SK-N-SH (cell line): ENCODE measurements at regions not wholly inside any gene's neighbourhood (a gene's known extent, or its start where the extent isn't known, plus 50 kb on each side); places are given as distances from the start of the nearest gene placed in this dataset.

Source experiments
- CTCF ChIA-PET: fragments of 300-600, 350-600 bp; formaldehyde crosslinking; extraction: SDS; loops from one replicate; lab custom pipeline; 2021; lab: Yijun Ruan, JAX
- POLR2A ChIA-PET: fragments of 350-600 bp; sonication (Branson Sonifier 250); formaldehyde crosslinking; extraction: SDS; loops from one replicate; lab custom pipeline; 2020; ENCODE audit warnings: antibody characterized with exemption, inconsistent platforms; lab: Yijun Ruan, JAX
- DNase-seq: peaks from one replicate; pipeline ENCODE4 v3.0.0; 2012
- H2AFZ ChIP-seq: fragments of 200-600 bp; sonication (generic); 2 replicates; pipeline ENCODE4 v1.8.1; 2016; ENCODE audit warnings: antibody characterized with exemption, mild to moderate bottlenecking, low read depth
- H3F3A ChIP-seq: fragments of 200-600 bp; sonication (generic); replicated peaks from 2 replicates; pipeline ENCODE3; 2016; ENCODE audit warnings: antibody characterized with exemption, mild to moderate bottlenecking; ENCODE audit not compliant: insufficient read depth
- H3K27ac ChIP-seq, 2 experiments: fragments of 200-500 bp in 1 of 2; fragments of 200-600 bp in 1 of 2; sonication (Bioruptor generic) in 1 of 2; sonication (generic), shearing (Covaris generic) in 1 of 2; 2 replicates each; pipeline versions ENCODE4 v1.5.1 to v1.6.1; 2014 to 2016; ENCODE audit warnings: low read depth in 2 of 2, inconsistent platforms in 1 of 2, low read length in 1 of 2, mild to moderate bottlenecking in 1 of 2, mixed read lengths in 1 of 2
- H3K27me3 ChIP-seq: fragments of 200-600 bp; sonication (generic), shearing (Covaris generic); 2 replicates; pipeline ENCODE4 v1.6.1; 2016; ENCODE audit warnings: mixed run types; ENCODE audit not compliant: insufficient read depth
- H3K36me3 ChIP-seq, 2 experiments: fragments of 200-500 bp in 1 of 2; fragments of 200-600 bp in 1 of 2; sonication (Bioruptor generic) in 1 of 2; sonication (generic) in 1 of 2; replicated peaks in 1 of 2; 2 replicates each; pipeline versions ENCODE3 to v1.5.1; 2014 to 2016; ENCODE audit warnings: low read length in 1 of 2, mild to moderate bottlenecking in 1 of 2; ENCODE audit not compliant: insufficient read depth in 2 of 2, control insufficient read depth in 1 of 2
- H3K4me1 ChIP-seq, 2 experiments: fragments of 200-500 bp in 1 of 2; fragments of 200-600 bp in 1 of 2; sonication (Bioruptor generic) in 1 of 2; sonication (generic), shearing (Covaris generic) in 1 of 2; 2 replicates each; pipeline versions ENCODE4 v1.5.1 to v1.6.1; 2014 to 2016; ENCODE audit warnings: low read depth in 1 of 2, low read length in 1 of 2, mixed run types in 1 of 2; ENCODE audit not compliant: insufficient read depth in 2 of 2, control insufficient read depth in 1 of 2
- H3K4me2 ChIP-seq: fragments of 200-600 bp; sonication (generic), shearing (Covaris generic); 2 replicates; pipeline ENCODE4 v1.6.1; 2017; ENCODE audit warnings: mixed run types
- H3K4me3 ChIP-seq, 2 experiments: fragments of 200-500 bp in 1 of 2; fragments of 200-600 bp in 1 of 2; sonication (Bioruptor generic) in 1 of 2; sonication (generic), shearing (Covaris generic) in 1 of 2; 2 replicates each; pipeline versions ENCODE4 v1.5.1 to v1.8.1; 2014 to 2016; ENCODE audit warnings: low read depth in 2 of 2, inconsistent platforms in 1 of 2, low read length in 1 of 2, mild to moderate bottlenecking in 1 of 2, mixed read lengths in 1 of 2, moderate library complexity in 1 of 2
- H3K79me2 ChIP-seq: fragments of 200-600 bp; sonication (generic); 2 replicates; pipeline ENCODE4 v1.8.1; 2017; ENCODE audit warnings: mild to moderate bottlenecking; ENCODE audit not compliant: insufficient read depth
- H3K9ac ChIP-seq: fragments of 200-600 bp; sonication (generic); 2 replicates; pipeline ENCODE4 v1.6.1; 2017; ENCODE audit warnings: mixed run types
- H3K9me2 ChIP-seq: fragments of 200-600 bp; sonication (generic); 2 replicates; pipeline ENCODE4 v1.6.1; 2017; ENCODE audit warnings: mixed run types
- H3K9me3 ChIP-seq: fragments of 200-600 bp; sonication (generic); 2 replicates; pipeline ENCODE4 v1.6.1; 2017; ENCODE audit warnings: mixed run types, mild to moderate bottlenecking, moderate library complexity
- H4K20me1 ChIP-seq: fragments of 200-600 bp; sonication (generic); 2 replicates; pipeline ENCODE4 v1.6.1; 2017; ENCODE audit warnings: mild to moderate bottlenecking, mixed run types; ENCODE audit not compliant: insufficient read depth
- CHD2 ChIP-seq: fragments of 150-350 bp; IDR thresholded peaks from 2 replicates; pipeline ENCODE4 v1.6.1; 2018; ENCODE audit warnings: low read length; ENCODE audit not compliant: partially characterized antibody
- ELF1 ChIP-seq: IDR thresholded peaks from 2 replicates; pipeline ENCODE4 v1.4.0; 2012
- EZH2phosphoT487 ChIP-seq: fragments of 200-600 bp; sonication (generic); IDR thresholded peaks from 2 replicates; pipeline ENCODE4 v1.6.1; 2017; ENCODE audit warnings: low read depth, mixed run types, mild to moderate bottlenecking, antibody characterized with exemption, moderate library complexity, borderline replicate concordance
- FOSL2 ChIP-seq: IDR thresholded peaks from 2 replicates; pipeline ENCODE4 v1.4.0; 2012; ENCODE audit warnings: low read depth, mild to moderate bottlenecking, moderate library complexity, borderline replicate concordance
- MXI1 ChIP-seq: IDR thresholded peaks from 2 replicates; pipeline ENCODE4 v1.6.1; 2012; ENCODE audit warnings: mild to moderate bottlenecking, low read depth, low read length, improper control_type of control experiment
- NFIC ChIP-seq: IDR thresholded peaks from 2 replicates; pipeline ENCODE4 v1.4.0; 2012; ENCODE audit warnings: borderline replicate concordance
- NRF1 ChIP-seq: IDR thresholded peaks from 2 replicates; pipeline ENCODE4 v1.6.1; 2012; ENCODE audit warnings: low read depth, mild to moderate bottlenecking, low read length
- POLR2AphosphoS5 ChIP-seq: IDR thresholded peaks from 2 replicates; pipeline ENCODE4 v1.6.1; 2012; ENCODE audit warnings: low read depth, low read length
- RCOR1 ChIP-seq: fragments of 150-350 bp; IDR thresholded peaks from 2 replicates; pipeline ENCODE4 v1.6.1; 2017; ENCODE audit warnings: antibody characterized with exemption, low read length
- RXRA ChIP-seq: IDR thresholded peaks from 2 replicates; pipeline ENCODE4 v1.4.0; 2012; ENCODE audit warnings: low read depth, mild to moderate bottlenecking, borderline replicate concordance
- SIN3A ChIP-seq: IDR thresholded peaks from 2 replicates; pipeline ENCODE4 v1.6.1; 2012; ENCODE audit warnings: low read depth, mild to moderate bottlenecking, low read length, moderate library complexity, borderline replicate concordance
- SMC3 ChIP-seq: IDR thresholded peaks from 2 replicates; pipeline ENCODE4 v1.6.1; 2012; ENCODE audit warnings: low read depth, low read length, improper control_type of control experiment
- TAF1 ChIP-seq: IDR thresholded peaks from 2 replicates; pipeline ENCODE4 v1.6.1; 2012; ENCODE audit warnings: low read depth, mild to moderate bottlenecking, low read length, moderate library complexity, borderline replicate concordance
- TCF12 ChIP-seq: IDR thresholded peaks from 2 replicates; pipeline ENCODE4 v1.4.0; 2012
- TEAD4 ChIP-seq: IDR thresholded peaks from 2 replicates; pipeline ENCODE4 v1.4.0; 2012; ENCODE audit warnings: mild to moderate bottlenecking, borderline replicate concordance; ENCODE audit not compliant: insufficient read depth
- USF2 ChIP-seq: fragments of 150-350 bp; IDR thresholded peaks from 2 replicates; pipeline ENCODE4 v1.6.1; 2017; ENCODE audit warnings: antibody characterized with exemption, low read length, low read depth, borderline replicate concordance
- WGBS: methylation state at CpG from one replicate; pipeline ENCODE4 v1.1.6; 2017; ENCODE audit warnings: low lambda C conversion rate; 5-methylcytosine and 5-hydroxymethylcytosine counted together
- TF ChIP-seq, protein P1 (sequence below): fragments of 150-350 bp; IDR thresholded peaks from 2 replicates; pipeline ENCODE4 v1.6.1; 2016; ENCODE audit warnings: mild to moderate bottlenecking, low read depth, low read length
- TF ChIP-seq, protein P2 (sequence below): IDR thresholded peaks from 2 replicates; pipeline ENCODE4 v1.4.0; 2012; ENCODE audit warnings: low read depth
- TF ChIP-seq, protein P3 (sequence below): IDR thresholded peaks from 2 replicates; pipeline ENCODE4 v1.6.1; 2012; ENCODE audit warnings: mild to moderate bottlenecking, low read depth, low read length, moderate library complexity

DNA sequence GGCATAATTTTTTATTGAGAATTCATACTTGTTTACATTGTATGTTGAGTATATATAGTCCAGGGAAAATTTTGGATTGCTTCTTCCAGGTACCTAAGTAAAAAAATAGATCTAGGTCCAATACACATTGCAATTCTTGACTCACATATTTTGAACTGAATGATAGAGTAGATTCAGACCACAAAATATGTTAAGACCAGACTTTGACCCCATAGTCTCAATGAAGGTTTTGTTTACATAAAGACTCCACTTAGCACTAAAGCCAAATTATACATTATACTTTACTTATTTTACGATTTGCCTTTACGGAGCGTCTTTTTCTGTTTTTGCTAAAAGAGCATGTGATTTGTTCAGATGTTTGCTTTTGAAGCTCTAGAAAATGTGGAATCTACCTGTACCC, 144.1 kb upstream of the PTCHD4 start:
- H2AFZ ChIP-seq = no peak overlapping the region
- H3K9me2 ChIP-seq = no peaks in the 10 kb centered on the region
- no peak for DNase-seq
- no peak overlapping the region for H3K27ac ChIP-seq
- H4K20me1 ChIP-seq = no peaks in the 10 kb centered on the region
- no peak overlapping the region for H3K9ac ChIP-seq
- ChIA-PET POLR2A (no interaction called here), CTCF (no interaction called here)
- H3K27me3 ChIP-seq = no peaks in the 10 kb centered on the region; the same call in 1 of the 2 replicates
- H3K4me1 ChIP-seq = no peaks in the 10 kb centered on the region
- H3K4me2 ChIP-seq = no peak overlapping the region
- H3K79me2 ChIP-seq = no peaks in the 10 kb centered on the region
- H3F3A ChIP-seq = no peaks in the 10 kb centered on the region
- no peak overlapping the region for H3K4me3 ChIP-seq
- TF ChIP-seq TCF12 (no peak), RCOR1 (no peak), FOSL2 (no peak), USF2 (no peak), RXRA (no peak), MXI1 (no peak), SIN3A (no peak), ELF1 (no peak), NRF1 (no peak), TEAD4 (no peak), POLR2AphosphoS5 (no peak), TAF1 (no peak), SMC3 (no peak), EZH2phosphoT487 (no peak), CHD2 (no peak), NFIC (no peak)
- TF ChIP-seq, protein P1, sequence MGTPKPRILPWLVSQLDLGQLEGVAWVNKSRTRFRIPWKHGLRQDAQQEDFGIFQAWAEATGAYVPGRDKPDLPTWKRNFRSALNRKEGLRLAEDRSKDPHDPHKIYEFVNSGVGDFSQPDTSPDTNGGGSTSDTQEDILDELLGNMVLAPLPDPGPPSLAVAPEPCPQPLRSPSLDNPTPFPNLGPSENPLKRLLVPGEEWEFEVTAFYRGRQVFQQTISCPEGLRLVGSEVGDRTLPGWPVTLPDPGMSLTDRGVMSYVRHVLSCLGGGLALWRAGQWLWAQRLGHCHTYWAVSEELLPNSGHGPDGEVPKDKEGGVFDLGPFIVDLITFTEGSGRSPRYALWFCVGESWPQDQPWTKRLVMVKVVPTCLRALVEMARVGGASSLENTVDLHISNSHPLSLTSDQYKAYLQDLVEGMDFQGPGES = no peak
- TF ChIP-seq, protein P2, sequence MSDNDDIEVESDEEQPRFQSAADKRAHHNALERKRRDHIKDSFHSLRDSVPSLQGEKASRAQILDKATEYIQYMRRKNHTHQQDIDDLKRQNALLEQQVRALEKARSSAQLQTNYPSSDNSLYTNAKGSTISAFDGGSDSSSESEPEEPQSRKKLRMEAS = no peak
- TF ChIP-seq, protein P3, sequence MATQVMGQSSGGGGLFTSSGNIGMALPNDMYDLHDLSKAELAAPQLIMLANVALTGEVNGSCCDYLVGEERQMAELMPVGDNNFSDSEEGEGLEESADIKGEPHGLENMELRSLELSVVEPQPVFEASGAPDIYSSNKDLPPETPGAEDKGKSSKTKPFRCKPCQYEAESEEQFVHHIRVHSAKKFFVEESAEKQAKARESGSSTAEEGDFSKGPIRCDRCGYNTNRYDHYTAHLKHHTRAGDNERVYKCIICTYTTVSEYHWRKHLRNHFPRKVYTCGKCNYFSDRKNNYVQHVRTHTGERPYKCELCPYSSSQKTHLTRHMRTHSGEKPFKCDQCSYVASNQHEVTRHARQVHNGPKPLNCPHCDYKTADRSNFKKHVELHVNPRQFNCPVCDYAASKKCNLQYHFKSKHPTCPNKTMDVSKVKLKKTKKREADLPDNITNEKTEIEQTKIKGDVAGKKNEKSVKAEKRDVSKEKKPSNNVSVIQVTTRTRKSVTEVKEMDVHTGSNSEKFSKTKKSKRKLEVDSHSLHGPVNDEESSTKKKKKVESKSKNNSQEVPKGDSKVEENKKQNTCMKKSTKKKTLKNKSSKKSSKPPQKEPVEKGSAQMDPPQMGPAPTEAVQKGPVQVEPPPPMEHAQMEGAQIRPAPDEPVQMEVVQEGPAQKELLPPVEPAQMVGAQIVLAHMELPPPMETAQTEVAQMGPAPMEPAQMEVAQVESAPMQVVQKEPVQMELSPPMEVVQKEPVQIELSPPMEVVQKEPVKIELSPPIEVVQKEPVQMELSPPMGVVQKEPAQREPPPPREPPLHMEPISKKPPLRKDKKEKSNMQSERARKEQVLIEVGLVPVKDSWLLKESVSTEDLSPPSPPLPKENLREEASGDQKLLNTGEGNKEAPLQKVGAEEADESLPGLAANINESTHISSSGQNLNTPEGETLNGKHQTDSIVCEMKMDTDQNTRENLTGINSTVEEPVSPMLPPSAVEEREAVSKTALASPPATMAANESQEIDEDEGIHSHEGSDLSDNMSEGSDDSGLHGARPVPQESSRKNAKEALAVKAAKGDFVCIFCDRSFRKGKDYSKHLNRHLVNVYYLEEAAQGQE = no peak
- 0% methylated on average over 3 of the region's 3 CpGs for WGBS
- no peaks in the 10 kb centered on the region for H3K9me3 ChIP-seq
- no peaks in the 10 kb centered on the region for H3K36me3 ChIP-seq
